ENCODE measurements at regions not wholly inside any gene's neighbourhood (a gene's known extent, or its start where the extent isn't known, plus 50 kb on each side); places are given as distances from the start of the nearest gene placed in this dataset.

GRCh38 chr5:104659497-104659896, 1096.9 kb upstream of the NUDT12 start:
- Histone ChIP-seq H3K27me3 (ENCODE audit: control insufficient read depth in 4 of 4, insufficient read depth in 4 of 4, low read length in 3 of 4) (no peaks in the 10 kb centered on the region), H3K9me3 (ENCODE audit: control insufficient read depth in 4 of 4, low read length in 3 of 4) (no peaks in the 10 kb centered on the region), H3K9ac (ENCODE audit: low read depth in 1 of 2, low read length in 2 of 2) (no peak overlapping the region), H3K27ac (ENCODE audit: low read depth in 1 of 2, low read length in 2 of 2) (no peak overlapping the region), H3K4me1 (ENCODE audit: control insufficient read depth in 4 of 4, insufficient read depth in 4 of 4, low read length in 3 of 4) (no peaks in the 10 kb centered on the region), H3K36me3 (ENCODE audit: control insufficient read depth in 4 of 4, insufficient read depth in 3 of 4, low read depth in 1 of 4, low read length in 3 of 4) (no peaks in the 10 kb centered on the region), H3K4me3 (ENCODE audit: low read depth in 1 of 3, low read length in 3 of 3) (no peak overlapping the region)
- no peak for DNase-seq (ENCODE audit: low spot score)
- TF ChIP-seq MAX (IDR thresholded peaks at IDR 0.05): no peak
- 70% methylated on average over 1 of the region's 1 CpG for whole genome bisulfite sequencing

- H3K9me3 ChIP-seq (ENCODE audit: control insufficient read depth in 4 of 4, low read length in 3 of 4): peaks cover 0 to 6% (median under 1%) of the 10 kb centered on the region in 4 donors
- no peak for TF ChIP-seq RAD21 (IDR thresholded peaks at IDR 0.05)
- TF ChIP-seq FOXA1 (IDR thresholded peaks at IDR 0.05): no peak
- 82% methylated on average over 5 of the region's 5 CpGs for WGBS
- H3K4me3 ChIP-seq (ENCODE audit: low read depth in 1 of 3, low read length in 3 of 3): no peak overlapping the region
- no peaks in the 10 kb centered on the region for H3K36me3 ChIP-seq (ENCODE audit: control insufficient read depth in 4 of 4, insufficient read depth in 3 of 4, low read depth in 1 of 4, low read length in 3 of 4)
- no peak overlapping the region for H3K27ac ChIP-seq (ENCODE audit: low read depth in 1 of 2, low read length in 2 of 2)
- no peak overlapping the region for H3K9ac ChIP-seq (ENCODE audit: low read depth in 1 of 2, low read length in 2 of 2)
- H3K4me1 ChIP-seq (ENCODE audit: control insufficient read depth in 4 of 4, insufficient read depth in 4 of 4, low read length in 3 of 4): no peaks in the 10 kb centered on the region
- DNase-seq (ENCODE audit: low spot score): no peak
- no peaks in the 10 kb centered on the region for H3K27me3 ChIP-seq (ENCODE audit: control insufficient read depth in 4 of 4, insufficient read depth in 4 of 4, low read length in 3 of 4)
Observed at GRCh38 chr5:104652271-104652861, 1089.8 kb upstream of the NUDT12 start.

GRCh38 chr5:104650313-104651055, 1087.9 kb upstream of the NUDT12 start:
- Histone ChIP-seq H3K9me3 (ENCODE audit: control insufficient read depth in 4 of 4, low read length in 3 of 4) (peaks cover 0 to 6% (median under 1%) of the 10 kb centered on the region in 4 donors), H3K9ac (ENCODE audit: low read depth in 1 of 2, low read length in 2 of 2) (no peak overlapping the region), H3K27ac (ENCODE audit: low read depth in 1 of 2, low read length in 2 of 2) (no peak overlapping the region), H3K4me3 (ENCODE audit: low read depth in 1 of 3, low read length in 3 of 3) (no peak overlapping the region), H3K4me1 (ENCODE audit: control insufficient read depth in 4 of 4, insufficient read depth in 4 of 4, low read length in 3 of 4) (no peaks in the 10 kb centered on the region), H3K27me3 (ENCODE audit: control insufficient read depth in 4 of 4, insufficient read depth in 4 of 4, low read length in 3 of 4) (no peaks in the 10 kb centered on the region), H3K36me3 (ENCODE audit: control insufficient read depth in 4 of 4, insufficient read depth in 3 of 4, low read depth in 1 of 4, low read length in 3 of 4) (no peaks in the 10 kb centered on the region)
- WGBS: 63% methylated on average over 3 of the region's 3 CpGs
- DNase-seq (ENCODE audit: low spot score): no peak
- TF ChIP-seq GABPA (IDR thresholded peaks at IDR 0.05 in 1 of 2, conservative IDR thresholded peaks at IDR 0.05 in 1 of 2) (no peak), REST (IDR thresholded peaks at IDR 0.05) (no peak), HNF4G (IDR thresholded peaks at IDR 0.05) (no peak), ATF3 (IDR thresholded peaks at IDR 0.05) (no peak), YY1 (IDR thresholded peaks at IDR 0.05) (no peak), RAD21 (IDR thresholded peaks at IDR 0.05) (no peak), MAX (IDR thresholded peaks at IDR 0.05) (no peak), NR2F2 (IDR thresholded peaks at IDR 0.05) (no peak), CTCF (IDR thresholded peaks at IDR 0.05; ENCODE audit: low read depth, low read length, missing input control) (no peak)

All from liver (tissue), 8 donors.